Neural cell (in vitro differentiated cells): ENCODE measurements at regions not wholly inside any gene's neighbourhood (a gene's known extent, or its start where the extent isn't known, plus 50 kb on each side); places are given as distances from the start of the nearest gene placed in this dataset.

Experiments used
- H2AFZ ChIP-seq: fragments of 200-600, 300-800 bp; sonication (generic), shearing (Covaris generic); 2 replicates; pipeline ENCODE4 v1.6.0; 2014; ENCODE audit warnings: low read depth, mild to moderate bottlenecking, antibody characterized with exemption, low read length, moderate library complexity
- H3F3A ChIP-seq: fragments of 200-600 bp; shearing (Covaris generic); 2 replicates; pipeline ENCODE4 v1.6.1; 2016; ENCODE audit warnings: mild to moderate bottlenecking, moderate library complexity, mixed read lengths, antibody characterized with exemption, low read length; ENCODE audit not compliant: insufficient read depth, poor library complexity, severe bottlenecking
- H3K27ac ChIP-seq: fragments of 200-600, 300-800 bp; sonication (generic), shearing (Covaris generic); 2 replicates; pipeline ENCODE4 v1.5.1; 2014; ENCODE audit warnings: mild to moderate bottlenecking, low read length, moderate library complexity
- H3K27me3 ChIP-seq: fragments of 300-800, 200-600 bp; sonication (generic), shearing (Covaris generic); 2 replicates; pipeline ENCODE4 v1.6.0; 2014; ENCODE audit warnings: mild to moderate bottlenecking, low read depth, low read length, moderate library complexity; ENCODE audit not compliant: insufficient read depth
- H3K36me3 ChIP-seq: fragments of 300-800, 200-600 bp; sonication (generic), shearing (Covaris generic); 2 replicates; pipeline ENCODE4 v1.5.1; 2014; ENCODE audit warnings: mild to moderate bottlenecking, antibody characterized with exemption, low read length, moderate library complexity; ENCODE audit not compliant: insufficient read depth
- H3K4me2 ChIP-seq: fragments of 300-800, 200-600 bp; sonication (generic), shearing (Covaris generic); 2 replicates; pipeline ENCODE4 v1.6.0; 2014; ENCODE audit warnings: mild to moderate bottlenecking, low read length
- H3K4me3 ChIP-seq: fragments of 300-800, 200-600 bp; sonication (generic), shearing (Covaris generic); 2 replicates; pipeline ENCODE4 v1.5.1; 2014; ENCODE audit warnings: mild to moderate bottlenecking, low read length, moderate library complexity
- H3K79me2 ChIP-seq: fragments of 200-600 bp; shearing (Covaris generic); replicated peaks from 2 replicates; pipeline ENCODE4 v1.6.0; 2014; ENCODE audit warnings: mild to moderate bottlenecking, low read length, moderate library complexity; ENCODE audit not compliant: insufficient read depth
- H3K9ac ChIP-seq: fragments of 300-800, 200-600 bp; sonication (generic), shearing (Covaris generic); 2 replicates; pipeline ENCODE4 v1.6.1; 2016; ENCODE audit warnings: mild to moderate bottlenecking, low read length, mixed read lengths
- H3K9me2 ChIP-seq: fragments of 200-600 bp; shearing (Covaris generic); 2 replicates; pipeline ENCODE4 v1.6.1; 2016; ENCODE audit warnings: mild to moderate bottlenecking, low read length, mixed read lengths; ENCODE audit not compliant: insufficient read depth
- H3K9me3 ChIP-seq: fragments of 200-600, 300-800 bp; sonication (generic), shearing (Covaris generic); 2 replicates; pipeline ENCODE4 v1.6.1; 2016; ENCODE audit warnings: mild to moderate bottlenecking, mixed run types, low read length, moderate library complexity, mixed read lengths
- H4K20me1 ChIP-seq: fragments of 200-600 bp; shearing (Covaris generic); 2 replicates; pipeline ENCODE4 v1.6.1; 2016; ENCODE audit warnings: mild to moderate bottlenecking, mixed run types; ENCODE audit not compliant: insufficient read depth
- EP300 ChIP-seq: fragments of 450-650 bp; conservative IDR thresholded peaks from 2 replicates; pipeline ENCODE4 v1.6.1; 2014; ENCODE audit warnings: antibody characterized with exemption, mild to moderate bottlenecking, moderate library complexity; ENCODE audit not compliant: poor library complexity, severe bottlenecking
- POLR2AphosphoS5 ChIP-seq: IDR thresholded peaks from 2 replicates; pipeline ENCODE4 v1.6.1; 2012
- RAD21 ChIP-seq: fragments of 450-650 bp; conservative IDR thresholded peaks from 2 replicates; pipeline ENCODE4 v1.6.1; 2014; ENCODE audit warnings: antibody characterized with exemption, mild to moderate bottlenecking, moderate library complexity
- SMC3 ChIP-seq: fragments of 450-650 bp; conservative IDR thresholded peaks from 2 replicates; pipeline ENCODE4 v1.6.1; 2014; ENCODE audit warnings: antibody characterized with exemption, mild to moderate bottlenecking, moderate library complexity; ENCODE audit not compliant: poor library complexity
- TAF1 ChIP-seq: IDR thresholded peaks from 2 replicates; pipeline ENCODE4 v1.6.1; 2012; ENCODE audit warnings: low read depth
- TF ChIP-seq, protein P1 (sequence below): IDR thresholded peaks from 2 replicates; pipeline ENCODE4 v1.6.1; 2012; ENCODE audit warnings: borderline replicate concordance

DNA sequence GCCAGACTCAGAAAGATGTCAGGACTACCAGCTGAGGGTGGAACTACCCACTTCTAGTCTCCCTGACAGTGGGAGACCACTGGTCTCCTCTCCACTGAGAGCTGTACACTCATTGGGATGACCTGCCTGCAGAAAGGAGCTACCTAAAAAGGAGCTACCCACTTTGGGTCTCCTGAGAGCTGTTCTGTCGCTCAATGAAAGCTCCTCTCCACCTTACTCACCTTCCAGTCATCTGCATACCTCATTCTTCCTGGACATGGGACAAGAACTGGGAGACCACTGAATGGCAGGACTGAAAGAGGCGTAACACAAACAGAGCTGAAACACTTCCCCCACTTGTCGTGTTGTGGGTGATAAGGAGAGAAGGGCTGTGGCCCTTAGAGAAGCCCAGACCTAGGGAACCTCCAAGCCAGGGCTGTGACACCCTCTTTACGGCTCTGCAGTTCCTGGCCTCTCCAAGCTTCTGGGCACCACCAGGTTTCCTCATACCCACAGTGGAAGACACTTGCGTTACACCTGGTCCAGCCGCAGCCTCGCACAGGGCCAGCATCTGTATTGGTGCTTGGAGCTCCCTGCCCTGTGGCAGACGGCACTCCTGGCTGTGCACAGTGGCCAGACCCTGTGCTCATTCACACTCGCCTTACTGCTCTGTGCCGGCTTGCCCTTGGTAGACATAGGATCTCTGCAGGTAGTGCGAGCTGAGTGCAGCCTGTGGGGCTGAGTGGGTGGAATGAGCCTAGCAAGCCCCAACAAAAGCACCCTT is 54.9 kb upstream of the SLITRK6 start:
- no peak overlapping the region for H2AFZ ChIP-seq
- no peaks in the 10 kb centered on the region for H3K27me3 ChIP-seq
- no peak overlapping the region for H3K4me3 ChIP-seq
- H4K20me1 ChIP-seq, result no peaks in the 10 kb centered on the region
- no peaks in the 10 kb centered on the region for H3K9me2 ChIP-seq
- no peaks in the 10 kb centered on the region for H3F3A ChIP-seq
- no peak overlapping the region for H3K27ac ChIP-seq
- no peaks in the 10 kb centered on the region for H3K9me3 ChIP-seq
- H3K79me2 ChIP-seq, result no peaks in the 10 kb centered on the region
- no peaks in the 10 kb centered on the region for H3K36me3 ChIP-seq
- H3K4me2 ChIP-seq, result no peak overlapping the region
- TF ChIP-seq EP300 (no peak), POLR2AphosphoS5 (no peak)
- H3K9ac ChIP-seq, result no peak overlapping the region

DNA sequence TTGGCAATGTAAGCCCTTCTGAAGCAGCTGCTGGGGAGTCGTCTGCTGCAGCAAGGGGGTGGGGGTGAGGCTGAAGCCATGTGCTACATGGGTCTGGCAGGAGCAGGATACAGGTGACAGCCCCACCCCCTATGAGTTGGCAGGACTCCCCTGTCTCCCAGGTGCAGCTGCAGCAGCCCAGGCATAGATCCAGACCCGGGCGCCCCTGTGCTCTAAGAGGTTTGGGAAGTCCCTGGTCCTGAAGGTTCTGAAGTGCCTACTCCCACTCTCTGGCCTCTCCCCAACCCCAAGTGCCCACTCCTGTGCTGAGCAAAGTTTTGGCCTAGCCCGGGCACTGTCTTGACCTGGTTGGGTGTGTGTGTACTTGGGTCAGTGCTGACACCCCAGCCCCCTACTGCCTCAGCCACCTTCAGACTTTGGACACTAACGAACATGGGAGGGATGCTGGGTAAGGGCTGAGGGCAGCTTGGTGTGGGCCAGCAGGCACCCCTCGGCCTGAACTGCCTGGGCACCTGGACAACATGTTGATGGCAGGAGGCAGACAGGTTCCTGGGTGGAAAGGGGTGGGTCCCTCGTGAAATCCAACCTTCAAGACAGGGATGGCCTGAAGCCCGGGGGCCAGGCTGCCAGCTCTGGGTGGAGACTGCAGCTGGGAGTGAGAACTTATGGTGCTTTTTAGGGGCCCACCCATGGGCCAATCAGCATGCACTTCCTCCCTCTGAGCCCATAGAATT is 54.1 kb upstream of the SLITRK6 start:
- no peak overlapping the region for H3K4me2 ChIP-seq
- no peak for TF ChIP-seq RAD21
- TF ChIP-seq SMC3, result no peak
- TF ChIP-seq, protein P1, sequence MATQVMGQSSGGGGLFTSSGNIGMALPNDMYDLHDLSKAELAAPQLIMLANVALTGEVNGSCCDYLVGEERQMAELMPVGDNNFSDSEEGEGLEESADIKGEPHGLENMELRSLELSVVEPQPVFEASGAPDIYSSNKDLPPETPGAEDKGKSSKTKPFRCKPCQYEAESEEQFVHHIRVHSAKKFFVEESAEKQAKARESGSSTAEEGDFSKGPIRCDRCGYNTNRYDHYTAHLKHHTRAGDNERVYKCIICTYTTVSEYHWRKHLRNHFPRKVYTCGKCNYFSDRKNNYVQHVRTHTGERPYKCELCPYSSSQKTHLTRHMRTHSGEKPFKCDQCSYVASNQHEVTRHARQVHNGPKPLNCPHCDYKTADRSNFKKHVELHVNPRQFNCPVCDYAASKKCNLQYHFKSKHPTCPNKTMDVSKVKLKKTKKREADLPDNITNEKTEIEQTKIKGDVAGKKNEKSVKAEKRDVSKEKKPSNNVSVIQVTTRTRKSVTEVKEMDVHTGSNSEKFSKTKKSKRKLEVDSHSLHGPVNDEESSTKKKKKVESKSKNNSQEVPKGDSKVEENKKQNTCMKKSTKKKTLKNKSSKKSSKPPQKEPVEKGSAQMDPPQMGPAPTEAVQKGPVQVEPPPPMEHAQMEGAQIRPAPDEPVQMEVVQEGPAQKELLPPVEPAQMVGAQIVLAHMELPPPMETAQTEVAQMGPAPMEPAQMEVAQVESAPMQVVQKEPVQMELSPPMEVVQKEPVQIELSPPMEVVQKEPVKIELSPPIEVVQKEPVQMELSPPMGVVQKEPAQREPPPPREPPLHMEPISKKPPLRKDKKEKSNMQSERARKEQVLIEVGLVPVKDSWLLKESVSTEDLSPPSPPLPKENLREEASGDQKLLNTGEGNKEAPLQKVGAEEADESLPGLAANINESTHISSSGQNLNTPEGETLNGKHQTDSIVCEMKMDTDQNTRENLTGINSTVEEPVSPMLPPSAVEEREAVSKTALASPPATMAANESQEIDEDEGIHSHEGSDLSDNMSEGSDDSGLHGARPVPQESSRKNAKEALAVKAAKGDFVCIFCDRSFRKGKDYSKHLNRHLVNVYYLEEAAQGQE, result no peak
- TF ChIP-seq TAF1, result no peak
- no peaks in the 10 kb centered on the region for H3K36me3 ChIP-seq
- no peak overlapping the region for H3K9ac ChIP-seq
- no peaks in the 10 kb centered on the region for H3K9me2 ChIP-seq
- H3K27me3 ChIP-seq, result no peaks in the 10 kb centered on the region
- H4K20me1 ChIP-seq, result no peaks in the 10 kb centered on the region
- H3F3A ChIP-seq, result no peaks in the 10 kb centered on the region
- no peak overlapping the region for H2AFZ ChIP-seq
- H3K9me3 ChIP-seq, result no peaks in the 10 kb centered on the region
- no peak overlapping the region for H3K27ac ChIP-seq
- H3K4me3 ChIP-seq, result no peak overlapping the region
- no peaks in the 10 kb centered on the region for H3K79me2 ChIP-seq
